ENCODE measurements at regions not wholly inside any gene's neighbourhood (a gene's known extent, or its start where the extent isn't known, plus 50 kb on each side); places are given as distances from the start of the nearest gene placed in this dataset.

DNA sequence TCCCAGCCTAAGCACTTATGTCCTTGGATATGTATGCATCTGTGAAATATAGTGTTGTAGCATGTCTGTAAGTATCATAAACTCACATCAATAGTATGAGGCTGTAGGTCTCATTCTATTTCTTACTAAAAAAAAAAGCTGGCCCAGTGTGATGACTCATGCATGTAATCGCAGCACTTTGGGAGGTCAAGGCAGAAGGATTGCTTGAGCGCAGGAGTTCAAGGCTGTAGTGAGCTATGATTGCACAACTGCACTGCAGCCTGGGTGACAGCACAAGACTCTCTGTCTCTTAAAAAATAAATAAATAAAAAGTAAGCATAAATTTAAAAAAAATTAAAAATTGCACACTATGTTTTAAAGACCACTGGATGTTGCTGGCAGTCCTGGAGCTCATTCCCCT is 79.1 kb upstream of the SPATA13 start:
- no peak for TF ChIP-seq POLR2A (IDR thresholded peaks at IDR 0.05)
- TF ChIP-seq, protein P1, sequence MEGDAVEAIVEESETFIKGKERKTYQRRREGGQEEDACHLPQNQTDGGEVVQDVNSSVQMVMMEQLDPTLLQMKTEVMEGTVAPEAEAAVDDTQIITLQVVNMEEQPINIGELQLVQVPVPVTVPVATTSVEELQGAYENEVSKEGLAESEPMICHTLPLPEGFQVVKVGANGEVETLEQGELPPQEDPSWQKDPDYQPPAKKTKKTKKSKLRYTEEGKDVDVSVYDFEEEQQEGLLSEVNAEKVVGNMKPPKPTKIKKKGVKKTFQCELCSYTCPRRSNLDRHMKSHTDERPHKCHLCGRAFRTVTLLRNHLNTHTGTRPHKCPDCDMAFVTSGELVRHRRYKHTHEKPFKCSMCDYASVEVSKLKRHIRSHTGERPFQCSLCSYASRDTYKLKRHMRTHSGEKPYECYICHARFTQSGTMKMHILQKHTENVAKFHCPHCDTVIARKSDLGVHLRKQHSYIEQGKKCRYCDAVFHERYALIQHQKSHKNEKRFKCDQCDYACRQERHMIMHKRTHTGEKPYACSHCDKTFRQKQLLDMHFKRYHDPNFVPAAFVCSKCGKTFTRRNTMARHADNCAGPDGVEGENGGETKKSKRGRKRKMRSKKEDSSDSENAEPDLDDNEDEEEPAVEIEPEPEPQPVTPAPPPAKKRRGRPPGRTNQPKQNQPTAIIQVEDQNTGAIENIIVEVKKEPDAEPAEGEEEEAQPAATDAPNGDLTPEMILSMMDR (IDR thresholded peaks at IDR 0.05) = no peak
